ENCODE measurements at regions not wholly inside any gene's neighbourhood (a gene's known extent, or its start where the extent isn't known, plus 50 kb on each side); places are given as distances from the start of the nearest gene placed in this dataset.

DNA sequence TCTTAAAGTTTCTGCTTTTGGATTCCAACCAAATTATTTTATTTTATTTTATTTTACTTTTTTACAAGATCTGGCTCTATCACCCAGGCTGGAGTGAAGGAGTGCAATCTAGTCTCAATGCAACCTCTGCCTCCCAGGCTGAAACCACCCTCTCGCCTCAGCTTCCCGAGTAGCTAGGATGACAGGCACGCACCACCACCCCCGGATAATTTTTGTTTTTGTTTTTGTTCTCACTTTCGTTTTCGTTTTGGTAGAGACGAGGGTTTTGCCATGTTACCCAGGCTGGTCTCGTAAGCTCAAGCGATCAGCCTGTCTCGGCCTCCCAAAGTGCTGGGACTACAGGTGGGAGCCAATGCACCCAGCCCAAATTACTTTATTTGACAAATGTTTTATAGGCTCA, 219.8 kb downstream of the ETS1 start:
- in situ Hi-C loops (cut with HindIII; ENCODE audit: low sequenced_read_pairs) = no loop called here

DNA sequence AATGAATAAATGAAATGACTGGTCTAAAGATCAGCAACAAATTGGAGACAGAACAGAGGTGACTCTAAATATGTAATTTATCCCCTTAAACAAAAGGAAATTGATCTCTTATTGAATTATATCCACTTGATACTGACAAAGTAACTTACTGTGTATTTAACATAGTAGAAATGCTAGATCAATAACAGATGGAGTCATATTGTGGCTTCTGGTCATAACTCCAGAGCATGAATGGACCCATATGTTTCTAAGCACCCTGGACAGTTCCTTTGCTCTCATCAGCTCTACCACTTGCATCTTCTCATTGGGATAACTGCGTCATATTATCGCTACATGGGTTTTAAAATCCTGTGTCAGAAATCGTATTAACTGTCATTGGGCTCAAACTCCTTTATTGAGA, 222.3 kb downstream of the ETS1 start:
- in situ Hi-C loops (cut with HindIII; ENCODE audit: low sequenced_read_pairs) = no loop called here

DNA sequence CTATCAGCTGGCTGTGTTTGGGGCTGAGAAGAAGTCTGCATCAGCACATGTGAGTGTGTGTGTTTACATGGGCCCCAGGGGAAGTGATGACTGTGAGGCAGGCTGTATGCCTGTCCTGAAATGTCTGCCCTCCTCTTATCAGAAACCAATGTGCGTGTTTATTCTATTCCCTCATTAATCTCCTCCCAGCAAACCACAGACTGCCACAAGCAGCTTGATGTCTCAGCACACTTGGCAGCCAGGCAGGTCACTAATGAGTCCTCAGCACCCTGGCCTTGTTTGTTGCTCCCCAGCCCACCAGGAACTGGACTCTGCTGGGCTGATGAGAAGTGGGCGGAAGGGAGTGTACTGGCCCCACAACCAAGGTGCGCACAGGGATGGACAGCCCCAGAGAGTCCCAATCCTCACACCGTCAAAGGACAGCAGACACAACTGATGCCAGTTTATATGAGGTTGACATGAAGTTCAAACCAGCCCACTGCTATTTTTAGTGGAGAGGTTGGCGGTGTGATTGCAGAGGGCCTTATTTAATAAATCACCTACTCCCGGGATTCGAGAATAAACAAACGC, 225.8 kb downstream of the ETS1 start:
- in situ Hi-C loops (cut with HindIII; ENCODE audit: low sequenced_read_pairs) = no loop called here

DNA sequence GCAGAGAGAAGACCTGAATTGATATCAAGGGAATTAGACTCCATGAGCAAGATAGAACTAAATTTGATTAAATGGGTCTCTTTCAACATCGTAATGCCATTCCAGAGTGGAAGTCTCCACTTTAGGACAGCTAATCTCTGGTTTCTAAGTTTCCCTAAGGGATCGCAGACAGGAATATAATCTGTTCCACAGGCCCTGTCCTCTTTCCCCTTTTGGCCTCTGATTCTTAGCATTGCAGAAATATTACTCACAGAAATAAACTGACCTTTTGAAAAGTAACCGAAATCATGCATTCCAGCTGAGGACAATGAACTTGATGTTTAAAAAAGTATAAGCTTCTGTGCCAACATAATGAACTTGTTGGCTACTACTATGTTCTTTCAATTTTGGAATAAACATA, 227.8 kb downstream of the ETS1 start:
- in situ Hi-C loops (cut with HindIII; ENCODE audit: low sequenced_read_pairs) = no loop called here

DNA sequence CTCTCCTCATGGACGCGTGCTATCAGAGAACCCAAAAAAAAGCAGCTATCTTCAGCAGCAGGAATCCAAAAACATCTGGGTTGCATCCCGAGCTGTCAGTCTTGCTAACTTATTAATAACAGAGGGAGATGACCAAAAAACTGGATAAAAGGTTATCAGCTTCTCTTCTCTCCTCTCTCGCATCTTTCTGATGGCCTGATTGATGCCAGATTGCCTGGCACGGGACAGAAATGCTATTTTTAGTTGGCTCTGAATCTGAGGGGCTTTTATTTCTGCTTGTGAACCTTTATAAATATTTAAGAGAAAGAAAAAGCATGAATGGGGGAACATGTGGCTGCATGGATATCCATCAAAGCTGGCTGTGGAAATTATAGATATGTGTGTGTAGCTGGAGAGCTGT, 230.3 kb downstream of the ETS1 start:
- in situ Hi-C loops (cut with HindIII; ENCODE audit: low sequenced_read_pairs) = no loop called here

DNA sequence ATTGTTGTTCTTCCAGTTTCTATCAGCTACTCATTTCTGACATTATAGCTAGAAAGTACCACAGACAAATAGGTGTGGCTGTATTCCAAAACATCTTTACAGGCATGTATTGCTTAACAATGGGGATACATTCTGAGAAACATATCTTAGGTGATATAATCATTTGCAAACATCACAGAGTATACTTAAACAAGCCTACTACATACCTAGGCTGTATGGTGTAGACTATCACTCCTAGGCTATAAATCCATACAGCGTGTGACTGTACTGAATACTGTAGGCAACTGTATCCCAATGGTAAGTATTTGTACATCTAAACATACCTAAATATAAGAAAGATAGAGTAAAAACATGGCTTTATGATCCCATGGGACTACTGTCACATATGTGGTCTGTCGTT, 231.8 kb downstream of the ETS1 start:
- in situ Hi-C loops (cut with HindIII; ENCODE audit: low sequenced_read_pairs) = no loop called here

DNA sequence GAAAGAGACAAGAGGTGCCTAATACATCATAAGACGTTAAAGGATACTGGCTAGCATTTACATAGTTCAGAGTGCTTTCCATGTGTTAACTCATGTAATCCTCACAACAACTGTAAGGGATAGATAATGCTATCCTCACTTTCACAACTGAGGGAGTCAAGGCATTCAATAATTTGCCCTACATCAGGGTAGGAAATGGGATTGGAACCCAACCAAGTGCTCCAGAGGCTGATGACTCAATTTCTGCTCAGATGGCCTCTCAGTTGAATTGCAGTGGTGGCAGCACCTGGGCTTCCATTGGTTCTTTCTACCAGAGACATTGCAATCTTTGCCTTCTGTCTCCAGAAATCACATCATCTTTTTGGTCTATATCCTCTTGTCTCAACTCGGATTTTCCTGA, 232.9 kb downstream of the ETS1 start:
- in situ Hi-C loops (cut with HindIII; ENCODE audit: low sequenced_read_pairs) = no loop called here

DNA sequence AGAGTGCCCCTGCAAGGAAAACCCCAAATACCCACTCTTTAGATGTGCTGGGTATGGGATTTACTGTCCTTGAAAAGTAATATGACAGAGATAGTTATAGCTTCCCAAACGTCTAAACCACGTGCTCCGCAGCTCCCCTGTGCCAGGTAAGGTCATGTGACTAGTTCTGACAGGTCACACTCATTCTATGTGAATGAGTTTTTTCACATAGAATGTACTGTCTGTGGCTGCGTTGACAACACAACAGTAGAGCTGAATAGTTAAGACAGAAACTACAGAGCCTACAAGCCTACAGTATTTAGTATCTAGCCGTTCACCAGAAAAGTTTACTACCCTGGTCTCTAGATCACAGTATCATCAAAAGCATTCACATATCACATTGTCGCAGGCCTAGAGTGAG, 236.2 kb downstream of the ETS1 start:
- in situ Hi-C loops (cut with HindIII; ENCODE audit: low sequenced_read_pairs) = no loop called here

DNA sequence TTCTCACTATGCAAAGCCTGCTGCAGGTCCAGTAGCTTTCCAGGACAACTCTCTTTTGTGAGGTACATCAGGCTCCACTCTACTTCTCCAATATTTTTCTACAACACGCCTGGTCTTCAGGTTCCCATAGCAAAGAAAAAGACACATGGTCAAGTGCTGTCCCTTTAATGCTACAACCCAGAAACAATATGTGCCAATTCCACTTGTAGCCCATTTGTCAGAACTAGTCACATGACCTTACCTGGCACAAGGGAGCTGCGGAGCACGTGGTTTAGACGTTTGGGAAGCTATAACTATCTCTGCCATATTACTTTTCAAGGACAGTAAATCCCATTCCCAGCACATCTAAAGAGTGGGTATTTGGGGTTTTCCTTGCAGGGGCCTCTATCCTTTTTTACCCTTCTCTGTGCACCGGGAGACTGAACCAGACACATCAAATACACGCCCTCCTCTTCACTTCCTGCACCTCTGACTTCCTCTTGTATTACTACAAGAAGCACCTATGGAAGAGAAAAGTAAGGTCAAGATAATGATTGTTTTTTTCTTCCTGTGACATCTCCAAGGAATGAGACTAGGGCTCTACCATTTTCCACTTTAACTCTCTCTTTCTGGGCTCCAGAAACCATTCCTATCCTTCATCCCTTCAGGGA, 237.6 kb downstream of the ETS1 start:
- in situ Hi-C loops (cut with HindIII; ENCODE audit: low sequenced_read_pairs) = no loop called here

DNA sequence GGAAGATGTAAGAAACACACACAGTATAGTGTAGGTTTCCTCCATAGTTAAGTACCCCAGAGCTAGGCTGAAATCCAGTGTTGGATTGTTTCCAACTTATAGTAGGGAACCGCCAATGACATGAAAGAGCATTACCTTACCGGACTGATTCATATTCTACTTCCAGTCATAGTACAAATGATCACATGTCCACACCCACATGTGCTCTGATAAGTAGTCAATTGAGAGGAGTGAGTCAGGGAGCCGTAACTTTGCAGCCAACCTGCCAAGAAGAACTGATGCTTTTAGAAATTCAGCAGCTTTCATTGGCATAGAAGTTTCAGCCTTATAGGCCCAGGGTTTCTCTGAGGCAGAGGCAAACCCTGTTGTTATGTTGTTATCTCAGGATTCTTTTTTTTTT, 240.6 kb downstream of the ETS1 start:
- in situ Hi-C loops (cut with HindIII; ENCODE audit: low sequenced_read_pairs) = no loop called here

DNA sequence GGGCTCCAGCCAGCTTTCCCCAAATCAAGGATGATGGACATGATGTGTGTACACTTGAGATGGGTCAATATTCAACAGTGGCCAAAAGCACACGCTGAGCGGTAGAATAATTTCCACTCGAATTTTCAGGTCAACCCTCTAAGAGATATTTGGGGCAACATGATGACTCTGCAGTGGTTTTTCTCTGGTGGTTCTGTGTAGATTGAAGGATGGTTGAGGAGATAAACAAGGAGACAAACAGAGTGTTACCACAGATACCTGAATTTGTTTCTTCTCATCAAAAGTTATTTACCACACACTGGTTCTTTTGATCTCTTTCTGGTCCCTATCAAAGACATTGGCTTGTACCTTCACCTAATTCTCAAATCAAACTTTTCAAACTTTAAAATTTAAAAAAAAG, 242.0 kb downstream of the ETS1 start:
- in situ Hi-C loops (cut with HindIII; ENCODE audit: low sequenced_read_pairs) = no loop called here

DNA sequence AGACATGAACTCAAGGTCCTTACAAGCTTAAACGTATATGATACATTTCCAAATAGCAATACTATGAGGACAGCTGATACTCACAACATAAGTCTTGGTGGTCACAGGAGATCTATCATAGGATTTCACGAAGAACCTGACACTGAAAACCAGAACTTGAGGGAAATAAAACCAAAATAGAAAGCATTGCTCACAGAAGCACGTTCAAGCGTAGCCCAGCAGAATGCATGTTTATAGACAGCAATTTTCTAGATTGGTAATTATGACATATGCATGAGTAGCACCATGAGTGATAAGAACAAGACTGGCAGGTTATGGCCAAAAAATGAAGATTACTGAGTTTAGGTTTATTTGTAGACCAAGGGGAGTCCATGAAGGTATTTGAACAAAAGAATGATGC, 243.5 kb downstream of the ETS1 start:
- in situ Hi-C loops (cut with HindIII; ENCODE audit: low sequenced_read_pairs) = no loop called here

DNA sequence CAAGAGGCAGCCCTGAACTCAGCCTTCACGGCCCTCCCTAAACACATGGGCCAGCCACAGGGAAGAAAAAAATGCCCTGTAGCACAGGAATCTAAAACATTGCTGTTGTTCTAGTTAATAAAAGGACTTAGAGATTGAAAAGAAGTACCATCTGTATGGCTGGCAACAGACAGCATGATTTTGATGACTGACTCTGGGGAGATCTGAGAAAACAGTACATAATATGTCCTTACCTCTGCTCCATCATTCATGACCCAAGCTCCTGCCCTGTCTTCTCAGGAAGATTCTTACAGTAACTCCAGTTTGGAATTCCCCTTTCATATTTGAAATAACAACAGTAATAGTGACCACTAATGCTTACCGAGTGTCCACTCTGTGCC, 244.2 kb downstream of the ETS1 start:
- in situ Hi-C loops (cut with HindIII; ENCODE audit: low sequenced_read_pairs) = no loop called here

DNA sequence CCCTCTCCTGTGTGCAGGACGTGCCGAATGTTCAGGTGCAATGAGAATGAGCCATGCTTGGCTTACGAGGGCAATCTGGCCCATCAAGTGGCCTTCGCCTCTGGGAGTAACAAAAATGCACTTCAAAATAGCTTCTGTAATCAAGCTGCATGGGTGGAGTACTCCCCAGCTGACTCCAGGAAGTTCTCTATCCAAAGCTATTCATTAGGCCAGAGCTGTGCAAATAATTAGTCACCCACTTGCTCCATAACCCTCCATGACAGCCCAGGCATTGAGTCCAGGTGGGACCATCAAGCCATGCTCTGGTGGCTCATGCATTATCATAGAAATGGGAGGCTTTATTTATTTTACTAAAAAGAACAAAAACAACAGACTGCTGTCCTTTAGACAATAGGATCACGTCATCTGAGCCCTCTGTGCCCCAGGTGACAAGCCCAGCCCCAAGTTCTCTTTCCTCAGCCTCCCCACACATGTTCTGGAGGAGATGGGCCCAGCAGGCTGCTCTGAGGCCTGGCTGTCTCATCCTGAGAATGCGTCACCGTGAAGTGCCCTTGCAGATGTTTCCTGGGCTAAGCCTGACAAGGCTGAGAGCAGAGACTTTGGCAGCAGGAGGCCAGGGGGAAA, 244.7 kb downstream of the ETS1 start:
- in situ Hi-C loops (cut with HindIII; ENCODE audit: low sequenced_read_pairs) = no loop called here

DNA sequence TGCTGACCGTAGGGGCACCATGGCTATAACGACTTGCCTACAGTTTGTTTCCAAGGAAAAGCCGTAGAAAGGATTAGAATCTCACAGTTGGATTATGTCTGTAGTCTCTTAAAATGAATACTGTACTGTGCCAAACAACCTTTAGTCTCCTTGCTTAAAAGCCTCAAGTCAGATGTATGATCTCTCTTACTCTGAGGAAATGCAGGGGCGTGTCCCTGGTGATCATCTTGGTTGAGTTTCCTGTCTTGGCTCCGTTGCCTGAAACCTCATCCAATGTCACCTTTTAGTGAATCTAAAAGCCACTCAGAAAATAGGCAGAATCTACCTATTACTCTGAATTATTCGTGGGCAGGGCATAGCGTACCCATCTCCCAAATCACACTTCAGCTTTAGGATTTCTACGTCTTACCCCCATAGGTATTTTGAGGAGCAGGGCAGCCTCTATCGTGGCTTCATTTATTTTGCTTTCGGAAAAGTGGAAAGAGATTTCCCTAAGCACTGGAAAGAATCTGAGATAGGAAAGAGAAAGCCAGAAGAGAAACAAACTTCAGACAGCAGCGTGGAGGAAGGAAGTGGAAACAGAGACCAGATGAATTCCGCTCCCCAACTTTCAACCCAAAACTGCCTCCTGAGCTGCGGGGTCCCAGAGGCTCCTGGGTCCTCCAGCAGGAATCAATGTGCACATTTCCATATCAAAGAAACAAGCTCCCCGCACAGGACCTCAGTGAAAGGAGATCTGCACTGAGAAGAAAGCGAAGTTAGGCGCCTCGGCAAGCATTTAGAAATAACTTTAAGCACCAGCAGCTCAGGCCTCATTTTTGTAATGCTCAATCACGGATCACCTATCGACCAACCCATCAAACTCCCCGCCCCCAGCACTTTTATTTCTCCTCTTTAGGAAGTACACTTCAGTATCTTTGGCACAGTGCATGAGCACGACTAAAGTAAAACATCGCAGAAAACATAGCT, 245.8 kb downstream of the ETS1 start:
- in situ Hi-C loops (cut with HindIII; ENCODE audit: low sequenced_read_pairs) = no loop called here

DNA sequence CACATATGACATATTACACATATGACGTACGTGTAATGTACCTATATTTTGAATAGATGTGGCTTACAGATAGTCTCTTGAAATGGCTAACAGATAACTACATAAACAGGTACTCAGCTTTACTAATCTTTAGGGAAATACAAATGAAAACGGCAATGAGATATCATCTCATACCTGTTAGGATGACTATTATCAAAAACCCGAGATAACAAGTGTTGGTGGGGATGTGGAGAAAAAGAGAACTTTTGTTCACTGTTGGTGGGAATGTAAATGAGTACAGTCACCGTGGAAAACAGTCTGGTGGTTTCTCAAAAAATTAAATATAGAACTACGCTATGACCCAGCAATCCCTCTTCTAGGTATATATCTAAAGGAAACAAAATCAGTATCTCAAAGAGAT, 247.6 kb downstream of the ETS1 start:
- in situ Hi-C loops (cut with HindIII; ENCODE audit: low sequenced_read_pairs) = no loop called here

DNA sequence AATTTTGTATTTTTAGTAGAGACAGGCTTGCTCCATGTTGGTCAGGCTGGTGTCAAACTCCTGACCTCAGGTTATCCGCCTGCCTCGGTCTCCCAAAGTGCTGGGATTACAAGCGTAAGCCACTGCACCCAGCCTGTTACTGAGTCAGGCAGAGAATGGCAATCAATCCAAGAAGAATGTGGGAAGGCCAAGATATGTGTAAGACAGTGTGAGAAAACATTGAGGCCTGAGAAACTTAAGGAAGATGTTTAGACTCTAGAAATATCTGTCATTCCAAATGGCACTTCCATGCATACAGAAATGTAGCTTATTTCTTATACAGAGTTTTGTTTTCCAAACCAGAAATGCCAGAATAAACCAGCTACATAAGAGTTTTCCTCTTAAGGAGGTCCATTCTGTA, 248.5 kb downstream of the ETS1 start:
- in situ Hi-C loops (cut with HindIII; ENCODE audit: low sequenced_read_pairs) = no loop called here

DNA sequence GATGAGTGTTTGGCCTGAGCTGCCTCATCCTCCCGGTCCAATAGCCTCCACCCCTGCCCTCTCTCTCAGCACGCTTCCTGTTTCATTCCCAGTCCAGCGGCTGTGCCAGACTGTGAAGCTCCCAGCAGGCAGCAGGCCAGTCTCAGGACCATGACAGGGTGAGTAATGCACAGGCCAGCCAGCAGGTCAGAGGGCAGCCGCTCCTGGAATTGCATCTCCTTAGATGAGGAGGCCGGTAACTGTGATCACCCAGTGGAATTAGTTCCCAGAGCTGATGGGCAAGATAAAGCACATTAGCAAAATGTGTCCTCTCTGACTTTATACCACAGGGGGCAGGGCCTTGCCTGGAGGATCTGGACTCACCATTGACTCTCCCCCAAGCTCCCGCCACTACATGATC, 251.2 kb downstream of the ETS1 start:
- in situ Hi-C loops (cut with HindIII; ENCODE audit: low sequenced_read_pairs) = no loop called here

DNA sequence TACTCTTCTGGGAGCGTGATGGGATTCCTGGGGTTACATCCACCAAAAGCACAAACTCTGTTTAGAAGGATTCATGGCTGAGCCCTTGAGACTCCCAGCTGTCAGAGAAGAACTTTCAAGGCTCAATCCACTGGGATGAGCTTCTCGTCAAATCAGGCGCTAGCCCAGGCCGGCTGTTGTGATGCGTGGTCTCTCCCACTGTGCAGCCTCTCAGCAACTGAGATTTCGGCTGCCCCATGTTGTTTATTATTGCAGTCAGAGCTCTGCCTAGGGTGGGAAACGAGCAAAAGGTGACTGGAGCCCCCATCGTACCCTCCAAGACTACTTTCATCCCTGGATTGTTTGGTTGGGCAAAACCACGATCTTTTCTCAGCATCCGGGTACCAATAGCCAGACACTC, 251.6 kb downstream of the ETS1 start:
- in situ Hi-C loops (cut with HindIII; ENCODE audit: low sequenced_read_pairs) = no loop called here

DNA sequence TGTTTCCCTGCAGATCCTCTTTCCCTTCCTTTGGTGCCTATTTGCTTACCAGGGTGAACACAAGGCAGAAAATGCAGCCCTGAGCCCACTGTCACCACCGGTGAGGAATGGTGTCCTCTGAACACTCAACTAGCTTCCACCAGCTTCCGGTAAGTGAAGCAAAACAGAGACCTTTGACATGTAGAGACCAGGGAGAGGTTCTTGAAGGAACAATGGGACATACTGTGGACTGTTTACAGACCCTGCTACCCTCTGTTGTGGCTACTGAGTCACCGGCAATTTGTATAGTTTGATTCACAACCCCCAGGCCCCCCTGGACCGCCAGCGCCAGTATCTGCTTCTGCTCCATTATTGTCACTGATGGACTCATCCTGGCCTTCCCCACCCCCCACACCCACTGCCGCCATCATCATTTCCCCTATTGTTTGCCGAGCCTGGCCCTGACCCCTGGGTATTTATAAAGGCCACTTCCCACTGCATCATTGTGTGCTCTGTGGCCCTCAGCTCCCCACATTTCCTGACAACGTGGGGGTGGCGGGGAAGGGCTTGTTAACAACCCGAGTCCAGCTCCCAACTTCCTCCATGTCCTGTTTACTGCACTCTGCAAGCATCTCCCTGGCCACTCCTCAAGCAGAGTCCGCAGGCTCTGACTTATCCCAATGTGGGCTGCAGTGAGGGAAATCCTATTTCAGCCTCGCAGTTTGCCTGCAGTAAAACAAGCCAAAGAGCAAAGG, 252.9 kb downstream of the ETS1 start:
- in situ Hi-C loops (cut with HindIII; ENCODE audit: low sequenced_read_pairs) = no loop called here

DNA sequence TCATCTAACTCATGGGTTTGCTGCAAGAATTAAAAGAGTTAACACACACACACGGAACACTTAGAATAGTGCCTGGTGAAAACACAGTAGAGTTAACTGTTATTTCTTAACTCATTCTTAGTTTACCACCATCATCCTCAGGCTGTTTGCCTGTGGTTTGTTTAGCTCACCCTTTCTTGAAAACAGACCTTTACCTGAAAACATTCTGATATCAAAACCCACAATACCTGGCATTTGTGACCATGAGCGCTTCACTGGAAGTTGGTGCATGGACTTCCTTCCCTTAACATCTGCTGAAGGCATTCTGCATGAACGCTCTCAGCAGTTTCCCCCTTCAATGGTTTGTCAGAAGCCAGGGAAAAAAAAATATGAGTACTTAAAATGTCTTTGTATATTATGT, 256.0 kb downstream of the ETS1 start:
- in situ Hi-C loops (cut with HindIII; ENCODE audit: low sequenced_read_pairs) = no loop called here

All from DLD1 (cell line).